ENCODE measurements at regions not wholly inside any gene's neighbourhood (a gene's known extent, or its start where the extent isn't known, plus 50 kb on each side); places are given as distances from the start of the nearest gene placed in this dataset.
"Not testable (repeated sequence)": the region's sequence is repeated elsewhere in the genome, so short reads cannot be mapped to it uniquely, and the experiment has no call there.

DNA sequence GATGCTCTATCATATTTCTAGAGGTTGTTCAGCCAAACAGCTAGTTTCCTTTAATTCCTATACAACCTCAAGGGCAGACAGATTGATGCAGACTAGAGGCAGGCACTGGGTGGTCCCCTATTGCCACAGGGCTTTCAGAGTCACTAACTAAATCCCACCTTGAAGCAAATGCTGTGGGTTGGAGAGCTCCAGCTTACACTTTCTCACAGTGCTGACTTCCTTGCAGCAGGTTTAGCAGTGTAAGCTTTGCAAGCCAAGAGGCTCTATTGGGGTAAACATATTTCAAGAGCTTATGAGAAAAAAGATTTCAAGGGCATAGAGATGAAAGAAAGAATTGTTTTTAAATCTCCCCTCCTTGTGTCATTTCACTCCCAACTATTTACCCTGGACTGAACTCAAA is 366.5 kb upstream of the CRIM1 start:
- no peak for DNase-seq (ENCODE audit: low read depth)
- Histone ChIP-seq H3K36me3 (ENCODE audit: control insufficient read depth, insufficient read depth, low read length, severe bottlenecking) (no peaks in the 10 kb centered on the region), H3K9me3 (ENCODE audit: control insufficient read depth, low read length) (no peaks in the 10 kb centered on the region), H3K4me1 (ENCODE audit: control insufficient read depth, insufficient read depth, low read length) (no peaks in the 10 kb centered on the region), H3K9ac (ENCODE audit: low read length) (no peak overlapping the region), H3K27me3 (replicated peaks; ENCODE audit: control insufficient read depth, insufficient read depth, low read length) (no peaks in the 10 kb centered on the region), H3K4me3 (ENCODE audit: low read length) (no peak overlapping the region)

DNA sequence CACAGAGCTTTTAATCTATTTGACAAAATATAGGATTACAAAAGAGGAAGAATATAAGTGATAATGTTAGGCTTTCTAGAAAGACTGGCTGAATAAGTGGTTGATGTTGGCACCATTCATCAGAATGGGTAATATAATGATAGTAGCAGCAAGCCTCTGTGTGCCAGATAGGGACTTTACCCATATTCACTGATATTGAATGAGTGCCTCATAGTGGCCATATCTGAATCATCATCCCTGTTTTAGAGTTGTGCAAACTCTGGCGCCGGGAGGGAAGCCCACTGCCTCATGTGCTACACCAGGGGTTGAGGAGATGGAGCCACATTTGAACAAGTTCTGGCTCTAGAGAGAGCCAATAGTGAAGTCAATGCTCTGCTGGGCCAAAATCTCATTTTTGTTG is 368.7 kb upstream of the CRIM1 start:
- Histone ChIP-seq H3K4me1 (ENCODE audit: control insufficient read depth, insufficient read depth, low read length) (no peaks in the 10 kb centered on the region), H3K9me3 (ENCODE audit: control insufficient read depth, low read length) (no peaks in the 10 kb centered on the region), H3K36me3 (ENCODE audit: control insufficient read depth, insufficient read depth, low read length, severe bottlenecking) (no peaks in the 10 kb centered on the region), H3K4me3 (ENCODE audit: low read length) (no peak overlapping the region), H3K9ac (ENCODE audit: low read length) (no peak overlapping the region), H3K27me3 (replicated peaks; ENCODE audit: control insufficient read depth, insufficient read depth, low read length) (no peaks in the 10 kb centered on the region)
- DNase-seq (ENCODE audit: low read depth) = no peak

- peak; percentile 1 for DNase-seq (ENCODE audit: low read depth)
- no peak overlapping the region for H3K4me3 ChIP-seq (ENCODE audit: low read length)
- no peaks in the 10 kb centered on the region for H3K9me3 ChIP-seq (ENCODE audit: control insufficient read depth, low read length)
- no peaks in the 10 kb centered on the region for H3K27me3 ChIP-seq (replicated peaks; ENCODE audit: control insufficient read depth, insufficient read depth, low read length)
- H3K36me3 ChIP-seq (ENCODE audit: control insufficient read depth, insufficient read depth, low read length, severe bottlenecking) = no peaks in the 10 kb centered on the region
- H3K4me1 ChIP-seq (ENCODE audit: control insufficient read depth, insufficient read depth, low read length) = no peaks in the 10 kb centered on the region
- H3K9ac ChIP-seq (ENCODE audit: low read length) = no peak overlapping the region
Measured at GRCh38 chr2:35978218-35978617, 377.4 kb upstream of the CRIM1 start.

- H3K36me3 ChIP-seq (ENCODE audit: control insufficient read depth, insufficient read depth, low read length, severe bottlenecking) = no peaks in the 10 kb centered on the region
- no peaks in the 10 kb centered on the region for H3K9me3 ChIP-seq (ENCODE audit: control insufficient read depth, low read length)
- H3K9ac ChIP-seq (ENCODE audit: low read length) = no peak overlapping the region
- no peaks in the 10 kb centered on the region for H3K4me1 ChIP-seq (ENCODE audit: control insufficient read depth, insufficient read depth, low read length)
- H3K4me3 ChIP-seq (ENCODE audit: low read length) = no peak overlapping the region
- no peak for DNase-seq (ENCODE audit: low read depth)
- no peaks in the 10 kb centered on the region for H3K27me3 ChIP-seq (replicated peaks; ENCODE audit: control insufficient read depth, insufficient read depth, low read length)
Measured at GRCh38 chr2:35976611-35977010, 379.0 kb upstream of the CRIM1 start.

- Histone ChIP-seq H3K9ac (ENCODE audit: low read length) (no peak overlapping the region), H3K9me3 (ENCODE audit: control insufficient read depth, low read length) (no peaks in the 10 kb centered on the region)
- DNase-seq (ENCODE audit: low read depth) = no peak
Measured at GRCh38 chr2:35973737-35974132, 381.8 kb upstream of the CRIM1 start.

DNA sequence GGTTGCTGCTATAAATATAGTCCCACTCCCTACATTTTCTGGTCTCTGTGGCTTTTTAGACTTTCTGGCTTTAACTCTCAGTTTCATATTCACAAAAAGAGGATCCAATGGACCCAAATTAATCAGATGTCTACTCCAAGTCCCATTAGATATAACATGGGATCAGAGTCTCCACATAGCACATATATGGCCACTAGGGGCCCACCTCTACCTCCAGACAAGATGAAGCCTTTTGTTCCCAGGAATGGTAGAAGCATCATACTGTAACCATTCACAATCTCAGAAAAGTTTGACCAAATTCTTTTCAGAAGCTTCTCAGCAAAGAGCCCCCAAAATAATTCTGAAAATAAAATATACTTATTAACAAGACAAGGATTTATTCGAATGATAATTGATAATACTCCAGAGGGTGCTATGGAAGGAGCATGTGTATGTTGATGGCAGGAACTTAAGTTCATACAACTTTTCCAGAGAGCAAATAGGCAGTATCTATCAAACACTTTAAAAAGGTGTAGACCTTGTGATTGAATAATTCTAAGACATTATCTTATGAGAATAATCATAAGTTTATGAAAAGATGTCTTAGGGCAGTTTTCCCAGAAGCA is 382.3 kb upstream of the CRIM1 start:
- H3K4me3 ChIP-seq (ENCODE audit: low read length) = no peak overlapping the region
- H3K36me3 ChIP-seq (ENCODE audit: control insufficient read depth, insufficient read depth, low read length, severe bottlenecking) = no peaks in the 10 kb centered on the region
- H3K9me3 ChIP-seq (ENCODE audit: control insufficient read depth, low read length) = no peaks in the 10 kb centered on the region
- H3K27me3 ChIP-seq (replicated peaks; ENCODE audit: control insufficient read depth, insufficient read depth, low read length) = no peaks in the 10 kb centered on the region
- no peak overlapping the region for H3K9ac ChIP-seq (ENCODE audit: low read length)
- peak; percentile 57 for DNase-seq (ENCODE audit: low read depth)
- no peaks in the 10 kb centered on the region for H3K4me1 ChIP-seq (ENCODE audit: control insufficient read depth, insufficient read depth, low read length)

More at GRCh38 chr2:35973737-35974132, 381.8 kb upstream of the CRIM1 start:
- no peak overlapping the region for H3K4me3 ChIP-seq (ENCODE audit: low read length)
- no peaks in the 10 kb centered on the region for H3K36me3 ChIP-seq (ENCODE audit: control insufficient read depth, insufficient read depth, low read length, severe bottlenecking)
- H3K4me1 ChIP-seq (ENCODE audit: control insufficient read depth, insufficient read depth, low read length) = no peaks in the 10 kb centered on the region
- H3K27me3 ChIP-seq (replicated peaks; ENCODE audit: control insufficient read depth, insufficient read depth, low read length) = no peaks in the 10 kb centered on the region

- no peak for DNase-seq (ENCODE audit: low read depth)
- H3K27me3 ChIP-seq (replicated peaks; ENCODE audit: control insufficient read depth, insufficient read depth, low read length) = no peaks in the 10 kb centered on the region
- no peak overlapping the region for H3K4me3 ChIP-seq (ENCODE audit: low read length)
Measured at GRCh38 chr2:35963824-35964223, 391.8 kb upstream of the CRIM1 start.

DNA sequence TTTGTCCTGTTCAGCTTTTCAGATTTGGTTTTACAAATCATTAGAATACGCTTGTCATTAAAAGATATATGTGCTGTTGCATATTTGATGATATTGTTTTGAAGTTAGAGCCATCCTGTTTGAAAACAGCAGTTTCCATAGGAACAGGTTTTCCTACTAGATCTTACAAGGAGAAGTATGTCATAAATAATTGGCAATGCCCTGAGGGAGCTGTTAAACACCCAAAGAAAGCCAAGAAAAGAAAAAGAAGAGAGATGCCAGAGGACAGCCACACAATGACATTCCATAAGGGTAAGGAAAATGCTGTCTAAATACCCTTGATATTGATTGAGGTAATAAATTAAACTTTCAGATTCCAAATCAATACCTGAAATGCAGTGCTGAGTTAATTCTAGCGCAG is 392.2 kb upstream of the CRIM1 start:
- no peak for DNase-seq (ENCODE audit: low read depth)
- Histone ChIP-seq H3K4me3 (ENCODE audit: low read length) (no peak overlapping the region), H3K9ac (ENCODE audit: low read length) (no peak overlapping the region)

More at GRCh38 chr2:35963824-35964223, 391.8 kb upstream of the CRIM1 start:
- Histone ChIP-seq H3K4me1 (ENCODE audit: control insufficient read depth, insufficient read depth, low read length) (no peaks in the 10 kb centered on the region), H3K9me3 (ENCODE audit: control insufficient read depth, low read length) (peaks cover 4% of the 10 kb centered on the region), H3K36me3 (ENCODE audit: control insufficient read depth, insufficient read depth, low read length, severe bottlenecking) (no peaks in the 10 kb centered on the region), H3K9ac (ENCODE audit: low read length) (no peak overlapping the region)

GRCh38 chr2:35962585-35963146 is 392.9 kb upstream of the CRIM1 start:
- DNase-seq (ENCODE audit: low read depth) = no peak
- Histone ChIP-seq H3K36me3 (ENCODE audit: control insufficient read depth, insufficient read depth, low read length, severe bottlenecking) (no peaks in the 10 kb centered on the region), H3K9me3 (ENCODE audit: control insufficient read depth, low read length) (peaks cover 4% of the 10 kb centered on the region), H3K9ac (ENCODE audit: low read length) (no peak overlapping the region), H3K27me3 (replicated peaks; ENCODE audit: control insufficient read depth, insufficient read depth, low read length) (no peaks in the 10 kb centered on the region), H3K4me3 (ENCODE audit: low read length) (no peak overlapping the region), H3K4me1 (ENCODE audit: control insufficient read depth, insufficient read depth, low read length) (no peaks in the 10 kb centered on the region)

More for the DNA sequence above, 392.2 kb upstream of the CRIM1 start:
- no peaks in the 10 kb centered on the region for H3K4me1 ChIP-seq (ENCODE audit: control insufficient read depth, insufficient read depth, low read length)
- H3K27me3 ChIP-seq (replicated peaks; ENCODE audit: control insufficient read depth, insufficient read depth, low read length) = no peaks in the 10 kb centered on the region
- no peaks in the 10 kb centered on the region for H3K36me3 ChIP-seq (ENCODE audit: control insufficient read depth, insufficient read depth, low read length, severe bottlenecking)
- peaks cover 4% of the 10 kb centered on the region for H3K9me3 ChIP-seq (ENCODE audit: control insufficient read depth, low read length)

GRCh38 chr2:35960596-35960995 is 395.0 kb upstream of the CRIM1 start:
- Histone ChIP-seq H3K4me1 (ENCODE audit: control insufficient read depth, insufficient read depth, low read length) (no peaks in the 10 kb centered on the region), H3K27me3 (replicated peaks; ENCODE audit: control insufficient read depth, insufficient read depth, low read length) (no peaks in the 10 kb centered on the region), H3K9ac (ENCODE audit: low read length) (no peak overlapping the region), H3K9me3 (ENCODE audit: control insufficient read depth, low read length) (peaks cover 4% of the 10 kb centered on the region), H3K36me3 (ENCODE audit: control insufficient read depth, insufficient read depth, low read length, severe bottlenecking) (no peaks in the 10 kb centered on the region), H3K4me3 (ENCODE audit: low read length) (no peak overlapping the region)
- no peak for DNase-seq (ENCODE audit: low read depth)

DNA sequence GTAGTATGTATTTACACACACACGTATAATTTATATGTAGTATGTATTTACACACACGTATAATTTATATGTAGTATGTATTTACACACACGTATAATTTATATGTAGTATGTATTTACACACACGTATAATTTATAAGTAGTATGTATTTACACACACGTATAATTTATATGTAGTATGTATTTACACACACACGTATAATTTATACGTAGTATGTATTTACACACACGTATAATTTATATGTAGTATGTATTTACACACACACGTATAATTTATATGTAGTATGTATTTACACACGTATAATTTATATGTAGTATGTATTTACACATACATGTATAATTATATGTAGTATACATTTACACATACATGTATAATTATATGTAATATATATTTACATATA is 398.5 kb upstream of the CRIM1 start:
- not testable (repeated sequence) for H3K9me3 ChIP-seq (ENCODE audit: control insufficient read depth, low read length); H3K27me3 ChIP-seq (replicated peaks; ENCODE audit: control insufficient read depth, insufficient read depth, low read length); H3K4me1 ChIP-seq (ENCODE audit: control insufficient read depth, insufficient read depth, low read length); H3K4me3 ChIP-seq (ENCODE audit: low read length); H3K9ac ChIP-seq (ENCODE audit: low read length); H3K36me3 ChIP-seq (ENCODE audit: control insufficient read depth, insufficient read depth, low read length, severe bottlenecking); DNase-seq (ENCODE audit: low read depth)

DNA sequence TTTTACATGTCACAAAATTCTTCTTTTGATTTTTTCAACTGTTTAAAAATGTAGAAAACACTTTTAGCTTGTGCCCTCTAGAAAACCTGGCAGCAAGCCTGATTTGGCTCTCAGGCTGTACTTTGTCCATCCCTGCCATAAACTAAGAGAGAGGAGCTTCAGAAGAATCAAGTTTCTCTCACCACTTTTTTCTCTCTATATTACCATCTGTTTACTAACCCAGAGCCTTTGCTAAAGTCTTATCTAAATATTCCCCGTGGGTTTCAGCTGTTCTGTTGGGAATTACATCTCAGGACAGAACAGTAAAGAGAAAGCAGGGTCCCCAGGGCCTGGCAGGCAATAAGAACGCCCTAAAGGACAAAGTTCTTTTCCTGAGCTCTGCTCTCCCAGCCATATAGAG is 409.1 kb upstream of the CRIM1 start:
- H3K4me3 ChIP-seq (ENCODE audit: low read length) = no peak overlapping the region
- no peaks in the 10 kb centered on the region for H3K9me3 ChIP-seq (ENCODE audit: control insufficient read depth, low read length)
- H3K27me3 ChIP-seq (replicated peaks; ENCODE audit: control insufficient read depth, insufficient read depth, low read length) = peaks cover 3% of the 10 kb centered on the region
- H3K9ac ChIP-seq (ENCODE audit: low read length) = no peak overlapping the region
- no peak for DNase-seq (ENCODE audit: low read depth)
- H3K36me3 ChIP-seq (ENCODE audit: control insufficient read depth, insufficient read depth, low read length, severe bottlenecking) = no peaks in the 10 kb centered on the region
- no peaks in the 10 kb centered on the region for H3K4me1 ChIP-seq (ENCODE audit: control insufficient read depth, insufficient read depth, low read length)
